NAMALWA (cell line): ENCODE measurements at regions not wholly inside any gene's neighbourhood (a gene's known extent, or its start where the extent isn't known, plus 50 kb on each side); places are given as distances from the start of the nearest gene placed in this dataset.
A peak's percentile ranks its signal among the peaks of the same experiment; 100 is the strongest.

Source experiments
- DNase-seq: peaks from one replicate; pipeline ENCODE4 v3.0.0-alpha.2; 2015; ENCODE audit warnings: low spot score

GRCh38 chr2:8622199-8622911 is 59.5 kb upstream of the ID2 start:
- DNase-seq = no peak

DNA sequence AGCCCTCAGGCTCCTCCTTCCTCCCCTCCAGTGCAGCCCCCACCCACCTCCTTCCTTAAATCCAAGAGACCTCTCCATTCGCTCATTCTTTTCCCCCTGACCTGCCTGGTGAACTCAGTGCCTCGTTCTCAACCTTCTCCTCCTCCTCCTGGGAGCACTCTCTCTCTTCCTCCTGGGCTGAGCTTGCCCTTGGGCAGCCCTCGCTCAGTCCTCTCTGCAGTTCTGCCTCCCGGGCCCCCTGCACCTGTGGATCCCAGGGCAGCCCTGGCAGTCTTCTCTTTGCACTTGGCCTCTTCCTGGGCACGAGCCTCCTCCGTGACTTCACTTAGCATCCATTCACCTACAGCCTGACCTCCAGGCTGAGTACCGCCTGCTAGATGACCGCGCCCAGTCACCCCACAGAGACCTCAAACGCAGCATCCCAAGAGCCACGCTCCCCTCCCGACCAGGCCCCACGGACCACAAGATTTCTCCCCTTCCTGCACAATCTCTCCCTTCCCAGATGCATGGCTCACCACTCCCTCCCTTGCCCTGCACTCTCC is 58.9 kb upstream of the ID2 start:
- DNase-seq = no peak

DNA sequence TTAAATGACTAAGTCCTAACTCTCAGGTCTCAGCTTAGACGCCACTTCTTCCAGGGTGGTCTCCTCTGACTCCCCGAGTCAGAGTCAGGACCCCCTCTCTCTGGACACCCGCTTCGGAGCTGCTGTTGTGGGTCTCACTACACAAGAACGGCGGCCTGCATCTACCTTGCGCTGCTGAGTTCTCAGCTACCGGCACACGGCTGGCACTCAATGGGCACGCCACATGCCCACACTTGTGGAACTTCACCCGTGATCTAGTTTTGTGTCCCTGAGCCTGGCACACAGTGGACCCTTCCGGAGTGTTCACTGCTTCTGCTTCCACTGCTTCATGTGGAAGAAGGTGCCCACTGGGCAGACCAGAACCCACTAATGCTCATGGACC is 58.3 kb upstream of the ID2 start:
- no peak for DNase-seq

DNA sequence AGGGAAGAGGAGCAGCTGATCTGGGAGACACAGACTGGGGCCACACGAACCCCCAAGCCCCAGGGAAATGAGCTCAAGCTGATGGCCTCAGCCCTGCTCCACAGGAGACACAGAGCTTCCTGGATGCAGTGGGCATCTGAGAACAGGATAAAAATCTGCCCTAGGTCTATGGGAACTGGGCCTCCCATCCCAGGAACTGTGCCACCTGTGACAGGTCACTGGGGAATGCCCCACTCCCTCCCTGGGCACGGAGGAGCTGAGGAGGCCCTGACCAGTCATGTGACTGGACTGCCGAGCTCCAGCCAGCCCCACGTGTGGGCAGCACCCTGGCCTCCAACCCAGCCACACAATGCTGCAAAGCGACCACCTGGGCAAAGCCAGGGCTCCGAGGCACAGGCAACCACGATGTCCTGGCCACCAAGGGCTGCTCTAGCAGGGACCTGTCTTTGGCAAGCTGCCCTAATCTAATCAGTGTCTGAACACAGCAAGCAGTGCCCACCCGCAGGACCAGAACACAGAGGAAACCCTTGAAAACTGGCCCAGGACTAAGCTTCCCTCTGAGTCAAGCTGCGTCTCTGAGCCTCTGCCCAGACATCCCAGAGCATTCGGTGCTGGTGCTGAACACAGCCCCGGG is 57.8 kb upstream of the ID2 start:
- DNase-seq = no peak

GRCh38 chr2:8624855-8625398 is 56.9 kb upstream of the ID2 start:
- DNase-seq = no peak

DNA sequence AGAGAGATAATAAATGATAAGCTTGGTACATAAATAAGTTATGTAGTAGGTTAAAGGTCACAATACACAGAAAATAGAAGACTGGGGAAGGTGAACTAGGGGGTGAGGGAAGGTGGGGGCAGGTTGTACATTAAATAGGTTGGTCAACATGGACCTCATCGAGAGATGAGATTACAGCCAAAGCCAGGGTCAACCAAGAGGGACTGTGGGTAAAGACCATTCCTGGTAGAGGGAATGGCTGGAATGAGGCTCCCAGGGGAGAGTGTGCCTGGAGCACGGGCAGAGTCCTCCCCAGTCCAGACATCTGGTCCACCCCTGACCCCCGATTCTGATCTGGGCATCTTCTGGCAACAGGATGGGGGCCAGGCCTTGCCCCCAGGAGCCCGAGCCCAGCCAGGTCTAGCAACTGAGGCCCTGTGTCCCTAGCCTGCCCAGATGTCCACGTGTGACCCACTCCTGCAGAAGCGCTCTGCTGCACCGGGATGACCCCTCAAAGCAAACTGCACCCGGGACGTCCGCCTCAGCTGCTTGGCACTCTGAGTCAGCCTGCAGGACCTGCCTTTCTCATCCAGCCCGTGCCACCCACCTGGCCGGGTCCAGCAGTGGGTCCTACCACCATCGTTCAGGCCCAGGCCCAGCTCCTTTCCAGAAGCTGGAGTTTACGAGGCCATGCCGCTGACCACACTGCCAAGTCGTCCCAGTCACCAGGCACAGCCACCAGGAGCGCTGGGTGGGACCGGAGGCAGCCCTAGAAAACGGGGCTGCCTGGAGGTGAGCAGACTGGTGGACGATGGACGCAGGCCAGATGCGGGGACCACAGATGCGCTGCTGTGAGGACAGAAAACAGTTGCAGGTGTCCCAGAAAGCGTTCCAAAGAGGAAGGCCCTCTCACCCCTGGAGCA is 56.2 kb upstream of the ID2 start:
- no peak for DNase-seq

- no peak for DNase-seq
These were observed 55.3 kb upstream of the ID2 start for GRCh38 chr2:8626572-8626971.

DNA sequence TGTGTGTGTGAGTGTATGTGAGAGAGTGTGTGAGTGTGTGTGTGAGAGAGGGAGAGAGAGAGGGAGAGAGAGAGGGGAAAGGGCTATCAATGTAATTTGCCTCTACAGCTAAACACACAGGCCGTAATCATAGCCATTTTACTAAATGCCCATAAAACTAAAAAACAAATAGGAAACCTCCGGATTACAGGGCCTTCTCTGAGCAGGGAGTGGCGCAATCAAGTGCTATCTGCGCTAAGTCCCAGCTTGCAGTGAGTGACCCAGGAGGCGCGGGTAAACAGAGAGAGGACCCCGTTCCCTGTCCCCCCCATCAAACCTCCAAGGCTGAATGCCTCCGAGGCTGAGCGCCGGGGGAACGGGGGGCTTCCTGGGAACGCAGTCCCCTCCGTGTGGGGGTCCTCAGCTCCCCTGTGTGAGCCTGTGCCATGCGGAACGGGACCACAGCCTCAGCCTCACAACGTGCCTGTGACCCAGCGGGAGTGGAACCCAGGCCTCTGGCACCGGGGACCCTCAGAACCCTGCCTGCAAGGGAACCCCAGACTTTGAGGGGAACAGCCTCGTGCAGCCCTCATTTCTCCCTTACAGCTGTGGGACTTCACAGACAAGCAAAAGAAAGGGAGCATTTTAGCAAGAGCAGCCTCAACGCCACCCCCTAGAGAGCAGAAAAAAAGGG is 54.7 kb upstream of the ID2 start:
- DNase-seq = no peak

DNA sequence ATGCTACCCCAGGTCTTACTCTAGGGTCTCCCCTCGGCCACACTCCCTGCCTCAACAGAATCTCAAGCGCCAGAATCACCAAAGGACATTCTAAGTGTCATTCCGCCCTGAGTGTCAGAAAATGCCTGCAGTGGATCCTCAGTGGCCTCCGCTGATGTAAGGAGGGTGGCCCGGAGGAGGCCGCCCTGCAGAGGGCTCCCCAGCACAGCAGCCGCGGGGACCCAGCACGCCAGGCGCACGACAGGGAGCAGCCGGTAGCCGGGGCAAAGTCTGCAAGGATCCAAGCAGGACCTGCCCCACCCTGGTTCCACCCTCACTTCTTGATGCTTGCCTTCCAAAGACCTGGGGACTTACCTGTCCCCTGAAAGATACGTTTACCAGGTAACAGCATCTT is 54.2 kb upstream of the ID2 start:
- no peak for DNase-seq

DNA sequence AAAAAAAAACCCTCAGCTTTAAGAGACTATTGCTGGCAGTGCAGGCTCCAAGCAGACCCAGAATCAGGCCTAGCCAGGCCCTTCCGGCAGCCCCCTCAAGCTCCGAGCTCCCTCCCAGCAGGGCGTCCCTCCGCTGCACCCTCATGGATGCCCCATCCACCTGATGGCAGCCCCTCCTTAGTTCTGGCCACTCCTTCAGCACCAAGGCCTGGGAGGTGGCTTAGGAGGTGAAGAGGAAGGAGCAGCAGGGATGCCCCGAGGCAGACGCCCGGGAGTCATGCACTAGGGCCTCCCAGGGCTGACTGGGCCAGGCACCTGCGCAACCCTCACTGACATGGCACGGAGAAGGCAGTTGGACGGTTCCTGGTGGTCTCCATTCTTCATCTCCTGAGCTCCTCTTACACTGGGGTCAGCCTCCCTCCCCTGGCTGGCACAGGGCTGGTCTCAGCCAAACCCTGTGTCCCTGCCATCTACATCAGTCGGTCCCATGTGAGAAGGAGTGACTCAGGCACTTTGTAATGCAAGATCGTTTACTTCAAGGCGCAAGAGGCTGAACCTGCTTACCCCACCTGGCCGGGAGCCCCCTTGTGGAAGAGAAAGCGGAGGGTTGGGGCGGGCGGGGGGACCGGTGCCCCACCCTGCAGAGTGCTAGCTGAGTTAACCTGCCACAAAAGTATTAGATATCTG is 53.5 kb upstream of the ID2 start:
- no peak for DNase-seq

DNA sequence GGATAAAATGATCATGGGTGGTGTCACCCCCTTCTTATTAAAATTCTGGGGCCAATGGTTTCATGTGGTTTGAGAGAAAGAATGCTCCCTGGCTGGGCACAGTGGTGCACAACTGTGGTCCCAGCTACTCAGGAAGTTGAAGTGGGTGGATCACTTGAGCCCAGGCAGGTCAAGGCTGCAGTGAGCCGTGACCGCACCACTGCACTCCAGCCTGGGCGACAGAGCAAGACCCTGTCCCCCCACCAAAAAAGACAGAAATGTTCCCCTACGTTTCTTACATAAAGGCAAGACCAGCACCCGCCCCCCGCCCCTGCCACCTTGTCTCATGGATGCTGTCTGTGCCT is 53.0 kb upstream of the ID2 start:
- DNase-seq = peak; percentile 9

DNA sequence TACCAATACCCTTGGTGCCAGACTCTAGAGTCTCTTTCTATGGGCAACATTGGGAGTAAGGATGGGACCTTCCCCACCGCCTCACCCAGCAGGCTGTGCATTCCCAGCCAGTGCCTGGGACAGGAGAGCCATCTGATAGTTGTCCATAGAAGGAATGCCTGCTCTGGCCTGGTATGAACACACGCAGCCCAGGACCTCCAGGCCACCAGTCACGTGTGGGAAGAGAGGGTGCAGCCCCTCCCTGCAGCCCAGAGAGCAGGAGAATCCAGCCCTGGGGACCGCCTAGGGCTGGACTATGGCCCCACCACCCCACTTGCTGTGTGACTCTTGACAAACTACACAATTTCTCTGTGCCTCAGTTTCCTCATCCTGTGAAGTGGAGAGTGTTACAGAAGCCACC is 52.5 kb upstream of the ID2 start:
- no peak for DNase-seq

DNA sequence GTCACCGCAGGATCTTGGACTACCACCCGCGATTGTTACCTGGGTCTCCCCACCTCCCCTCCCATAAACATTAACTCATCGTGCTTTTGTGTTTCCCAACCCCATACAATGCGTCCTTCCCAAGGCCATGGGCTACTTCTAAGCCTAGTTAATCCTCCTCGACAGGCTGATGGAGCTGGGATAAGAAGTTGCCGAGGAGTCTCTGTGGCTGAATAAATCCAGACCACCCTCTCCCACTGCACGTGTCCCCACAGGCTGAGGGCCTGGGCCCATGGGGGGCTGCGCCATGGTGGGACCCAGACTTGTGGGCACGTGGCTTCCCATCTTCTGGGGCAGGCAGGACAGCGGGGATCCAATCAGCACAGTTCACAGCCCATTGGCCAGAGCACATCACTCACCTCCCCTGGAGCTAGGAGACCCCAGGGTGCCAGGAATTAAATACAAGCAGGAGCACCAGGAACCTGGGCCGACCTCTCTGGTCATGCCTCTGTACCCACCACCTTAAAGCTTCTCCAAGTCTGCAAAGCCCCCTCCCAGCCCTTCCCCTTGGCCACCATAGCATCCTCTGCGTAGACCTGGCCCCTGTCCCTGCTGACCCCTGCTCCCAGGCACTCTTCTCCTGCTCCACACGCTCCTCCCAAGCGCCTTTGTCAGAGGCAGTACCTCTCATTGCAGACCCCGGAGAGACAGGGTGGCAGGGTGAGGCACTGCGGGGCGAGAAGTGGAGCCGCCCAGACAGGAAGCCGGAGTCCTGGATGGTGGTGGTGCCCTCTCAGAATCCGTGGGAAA is 51.0 kb upstream of the ID2 start:
- DNase-seq = no peak

GRCh38 chr2:8631465-8632005 is 50.3 kb upstream of the ID2 start:
- DNase-seq = peak; percentile 35
